ENCODE measurements at regions not wholly inside any gene's neighbourhood (a gene's known extent, or its start where the extent isn't known, plus 50 kb on each side); places are given as distances from the start of the nearest gene placed in this dataset.

- no peak overlapping the region for H3K4me3 ChIP-seq
- H3K36me3 ChIP-seq, result no peaks in the 10 kb centered on the region
- no peaks in the 10 kb centered on the region for H3K27me3 ChIP-seq
- TF ChIP-seq CTCF (IDR thresholded peaks at IDR 0.05) (no peak), POLR2A (IDR thresholded peaks at IDR 0.05) (no peak)
- no peaks in the 10 kb centered on the region for H3K9me3 ChIP-seq
- H3K4me1 ChIP-seq, result no peaks in the 10 kb centered on the region
- DNase-seq, result no peak
- H3K27ac ChIP-seq, result no peak overlapping the region
Measured at GRCh38 chr18:40851014-40851429, 1104.0 kb upstream of the PIK3C3 start.

- Histone ChIP-seq H3K27ac (no peak overlapping the region), H3K27me3 (no peaks in the 10 kb centered on the region), H3K4me1 (no peaks in the 10 kb centered on the region), H3K9me3 (no peaks in the 10 kb centered on the region), H3K36me3 (no peaks in the 10 kb centered on the region), H3K4me3 (no peak overlapping the region)
- no peak for DNase-seq
- TF ChIP-seq POLR2A (IDR thresholded peaks at IDR 0.05), result no peak
- TF ChIP-seq CTCF (IDR thresholded peaks at IDR 0.05), result no peak
Measured at GRCh38 chr18:40849886-40850285, 1105.1 kb upstream of the PIK3C3 start.

- Histone ChIP-seq H3K4me1 (no peaks in the 10 kb centered on the region), H3K36me3 (no peaks in the 10 kb centered on the region), H3K4me3 (no peak overlapping the region), H3K27ac (no peak overlapping the region), H3K9me3 (no peaks in the 10 kb centered on the region), H3K27me3 (no peaks in the 10 kb centered on the region)
- TF ChIP-seq POLR2A (IDR thresholded peaks at IDR 0.05) (no peak), CTCF (IDR thresholded peaks at IDR 0.05) (no peak)
- DNase-seq, result no peak
Measured at GRCh38 chr18:40841467-40841866, 1113.6 kb upstream of the PIK3C3 start.

- Histone ChIP-seq H3K9me3 (no peaks in the 10 kb centered on the region), H3K27ac (no peak overlapping the region)
Measured at GRCh38 chr18:40841063-40841462, 1114.0 kb upstream of the PIK3C3 start.

GRCh38 chr18:40832362-40832761 lies 1122.7 kb upstream of the PIK3C3 start:
- no peaks in the 10 kb centered on the region for H3K9me3 ChIP-seq
- no peak for DNase-seq
- TF ChIP-seq CTCF (IDR thresholded peaks at IDR 0.05), result no peak
- no peak for TF ChIP-seq POLR2A (IDR thresholded peaks at IDR 0.05)
- no peaks in the 10 kb centered on the region for H3K36me3 ChIP-seq
- no peaks in the 10 kb centered on the region for H3K27me3 ChIP-seq
- H3K27ac ChIP-seq, result no peak overlapping the region
- no peak overlapping the region for H3K4me3 ChIP-seq
- H3K4me1 ChIP-seq, result no peaks in the 10 kb centered on the region

More at GRCh38 chr18:40841063-40841462, 1114.0 kb upstream of the PIK3C3 start:
- H3K4me3 ChIP-seq, result no peak overlapping the region
- no peak for DNase-seq
- H3K36me3 ChIP-seq, result no peaks in the 10 kb centered on the region
- H3K27me3 ChIP-seq, result no peaks in the 10 kb centered on the region
- TF ChIP-seq CTCF (IDR thresholded peaks at IDR 0.05) (no peak), POLR2A (IDR thresholded peaks at IDR 0.05) (no peak)
- no peaks in the 10 kb centered on the region for H3K4me1 ChIP-seq

- H3K27me3 ChIP-seq, result no peaks in the 10 kb centered on the region
- no peaks in the 10 kb centered on the region for H3K9me3 ChIP-seq
- H3K36me3 ChIP-seq, result no peaks in the 10 kb centered on the region
- no peak overlapping the region for H3K27ac ChIP-seq
- no peak for DNase-seq
- TF ChIP-seq POLR2A (IDR thresholded peaks at IDR 0.05) (no peak), CTCF (IDR thresholded peaks at IDR 0.05) (no peak)
- no peaks in the 10 kb centered on the region for H3K4me1 ChIP-seq
- no peak overlapping the region for H3K4me3 ChIP-seq
Measured at GRCh38 chr18:40824291-40824690, 1130.7 kb upstream of the PIK3C3 start.

Data from Peyer's patch (tissue), 4 donors.